Erythroblast (primary cell): ENCODE measurements at regions not wholly inside any gene's neighbourhood (a gene's known extent, or its start where the extent isn't known, plus 50 kb on each side); places are given as distances from the start of the nearest gene placed in this dataset.

Experiments used
- GATA1 ChIP-seq: IDR thresholded peaks from 2 replicates; pipeline ENCODE4 v1.6.1; 2011; ENCODE audit warnings: low read depth, mild to moderate bottlenecking, control low read depth, low read length, moderate library complexity
- POLR2A ChIP-seq: IDR thresholded peaks from 2 replicates; pipeline ENCODE4 v1.6.1; 2011; ENCODE audit warnings: mild to moderate bottlenecking, low read length

DNA sequence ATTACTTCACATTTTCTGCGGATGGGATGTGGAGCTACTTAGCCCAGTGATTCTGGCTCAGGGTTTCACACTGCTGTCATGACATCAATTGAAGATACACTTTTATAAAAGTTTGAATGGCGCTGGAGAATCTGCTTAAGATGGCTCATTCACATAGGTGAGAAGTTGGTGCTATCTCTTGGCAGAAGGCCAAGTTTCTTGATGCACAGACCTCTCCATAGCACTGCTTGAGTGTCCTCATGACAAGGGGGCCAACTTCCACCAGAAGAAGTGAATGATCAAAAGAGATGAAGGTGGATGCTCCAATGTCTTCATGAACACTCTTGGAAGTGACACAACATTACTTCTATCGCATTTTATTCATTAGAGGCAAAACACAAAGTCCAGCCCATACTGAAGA is 403.7 kb upstream of the CCNG1 start:
- TF ChIP-seq POLR2A (no peak), GATA1 (no peak)
